PC-3 (cell line): ENCODE measurements at regions not wholly inside any gene's neighbourhood (a gene's known extent, or its start where the extent isn't known, plus 50 kb on each side); places are given as distances from the start of the nearest gene placed in this dataset.

ENCODE experiments used
- ATAC-seq: fragments of 200-7000 bp; cut with Tn5 transposase; 2 replicates; pipeline ENCODE4 v1.9.1; 2020; ENCODE audit warnings: mild to moderate bottlenecking, moderate library complexity
- BruUV-seq: library from RNA; stranded (reverse); fragments of 400-500 nt; replicated peaks from 2 replicates; lab custom pipeline; 2021; lab: Mats Ljungman, UMichigan
- CTCF ChIA-PET: fragments of 300-600 bp; sonication (Branson Sonifier 250); formaldehyde crosslinking; loops from one replicate; lab custom pipeline; 2022; ENCODE audit warnings: antibody characterized with exemption; lab: Charles Lee
- POLR2A ChIA-PET: fragments of 300-600 bp; sonication (Branson Sonifier 250); formaldehyde crosslinking; loops from one replicate; lab custom pipeline; 2022; ENCODE audit warnings: antibody characterized with exemption; ENCODE audit not compliant: unreplicated experiment; lab: Charles Lee
- DNase-seq: peaks from one replicate; pipeline ENCODE4 v3.0.0-alpha.2; 2015
- H2AFZ ChIP-seq: fragments of 300-600 bp; sonication (generic); 2 replicates; pipeline ENCODE4 v1.6.0; 2016; ENCODE audit warnings: antibody characterized with exemption, low read length
- H3F3A ChIP-seq: fragments of 300-600 bp; sonication (generic); one replicate; pipeline ENCODE4 v1.6.0; 2017; ENCODE audit warnings: antibody characterized with exemption, low read length, control low read depth, mild to moderate bottlenecking; ENCODE audit not compliant: unreplicated experiment
- H3K27ac ChIP-seq: fragments of 300-600 bp; sonication (generic); 2 replicates; pipeline ENCODE4 v1.5.1; 2016; ENCODE audit warnings: mild to moderate bottlenecking, low read length
- H3K27me3 ChIP-seq: fragments of 300-600 bp; sonication (generic); 2 replicates; pipeline ENCODE4 v1.6.1; 2016; ENCODE audit warnings: low read length, mixed read lengths
- H3K36me3 ChIP-seq: fragments of 300-600 bp; sonication (generic); 2 replicates; pipeline ENCODE4 v1.6.1; 2016; ENCODE audit warnings: low read depth, mixed run types, low read length, mixed read lengths
- H3K4me1 ChIP-seq: fragments of 300-600 bp; sonication (generic); 2 replicates; pipeline ENCODE4 v1.5.1; 2016; ENCODE audit warnings: low read length; ENCODE audit not compliant: insufficient read depth
- H3K4me2 ChIP-seq: fragments of 300-600 bp; sonication (generic); 2 replicates; pipeline ENCODE4 v1.6.0; 2016; ENCODE audit warnings: low read length
- H3K4me3 ChIP-seq: fragments of 300-600 bp; sonication (generic); 2 replicates; pipeline ENCODE4 v1.5.1; 2016; ENCODE audit warnings: mild to moderate bottlenecking, low read length, mixed read lengths
- H3K79me2 ChIP-seq: fragments of 300-600 bp; sonication (generic); 2 replicates; pipeline ENCODE4 v1.6.1; 2017; ENCODE audit warnings: low read length, mixed read lengths
- H3K9ac ChIP-seq: fragments of 300-600 bp; sonication (generic); 2 replicates; pipeline ENCODE4 v1.6.0; 2016; ENCODE audit warnings: mild to moderate bottlenecking, low read length
- H3K9me2 ChIP-seq: fragments of 300-600 bp; sonication (generic); replicated peaks from 2 replicates; pipeline ENCODE4 v1.6.1; 2016; ENCODE audit warnings: mixed run types, low read length, mixed read lengths
- H3K9me3 ChIP-seq: fragments of 300-600 bp; sonication (generic); 2 replicates; pipeline ENCODE4 v1.6.1; 2016; ENCODE audit warnings: low read length, mixed read lengths
- H4K20me1 ChIP-seq: fragments of 300-600 bp; sonication (generic); 2 replicates; pipeline ENCODE4 v1.6.1; 2016; ENCODE audit warnings: low read length, mixed read lengths
- EZH2 ChIP-seq: fragments of 300-600 bp; sonication (generic); IDR thresholded peaks from one replicate; pipeline ENCODE4 v1.6.1; 2017; ENCODE audit warnings: antibody characterized with exemption, mild to moderate bottlenecking, low read length; ENCODE audit not compliant: unreplicated experiment
- EZH2phosphoT487 ChIP-seq: fragments of 300-600 bp; sonication (generic); IDR thresholded peaks from 2 replicates; pipeline ENCODE4 v1.6.1; 2018; ENCODE audit warnings: mild to moderate bottlenecking, antibody characterized with exemption, low read length, borderline replicate concordance
- intact Hi-C: fragments of 100-400 bp; cut with micrococcal nuclease; formaldehyde crosslinking; loops from 2 replicates; pipeline ENCODE4 v1.9.0; 2023
- TF ChIP-seq, protein P1 (sequence below): fragments of 300-600 bp; sonication (generic); conservative IDR thresholded peaks from 2 replicates; pipeline ENCODE4 v1.5.1; 2017; ENCODE audit warnings: antibody characterized with exemption, low read depth, mild to moderate bottlenecking, low read length

DNA sequence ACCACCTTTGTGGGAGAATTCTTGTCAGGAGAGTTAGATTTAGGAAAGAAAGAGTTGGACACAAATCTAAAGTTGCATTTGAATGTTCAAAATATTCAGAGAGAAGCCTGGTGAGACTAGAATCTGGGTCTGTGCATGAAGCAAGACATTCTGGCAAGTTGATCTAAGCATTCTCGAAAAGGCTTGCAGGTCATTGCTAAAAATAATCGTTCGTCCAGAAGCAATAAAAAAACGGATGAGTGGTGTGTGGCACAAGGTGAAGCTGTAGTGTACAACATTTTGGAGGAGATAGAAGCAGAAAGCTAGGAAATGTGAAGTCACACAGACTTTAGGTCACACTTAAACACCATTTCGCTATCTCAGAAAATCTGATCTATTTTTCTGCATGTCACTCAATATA is 114.9 kb upstream of the IFNGR1 start:
- intact Hi-C loops, result no loop called here
- no peaks in the 10 kb centered on the region for H3F3A ChIP-seq
- TF ChIP-seq, protein P1, sequence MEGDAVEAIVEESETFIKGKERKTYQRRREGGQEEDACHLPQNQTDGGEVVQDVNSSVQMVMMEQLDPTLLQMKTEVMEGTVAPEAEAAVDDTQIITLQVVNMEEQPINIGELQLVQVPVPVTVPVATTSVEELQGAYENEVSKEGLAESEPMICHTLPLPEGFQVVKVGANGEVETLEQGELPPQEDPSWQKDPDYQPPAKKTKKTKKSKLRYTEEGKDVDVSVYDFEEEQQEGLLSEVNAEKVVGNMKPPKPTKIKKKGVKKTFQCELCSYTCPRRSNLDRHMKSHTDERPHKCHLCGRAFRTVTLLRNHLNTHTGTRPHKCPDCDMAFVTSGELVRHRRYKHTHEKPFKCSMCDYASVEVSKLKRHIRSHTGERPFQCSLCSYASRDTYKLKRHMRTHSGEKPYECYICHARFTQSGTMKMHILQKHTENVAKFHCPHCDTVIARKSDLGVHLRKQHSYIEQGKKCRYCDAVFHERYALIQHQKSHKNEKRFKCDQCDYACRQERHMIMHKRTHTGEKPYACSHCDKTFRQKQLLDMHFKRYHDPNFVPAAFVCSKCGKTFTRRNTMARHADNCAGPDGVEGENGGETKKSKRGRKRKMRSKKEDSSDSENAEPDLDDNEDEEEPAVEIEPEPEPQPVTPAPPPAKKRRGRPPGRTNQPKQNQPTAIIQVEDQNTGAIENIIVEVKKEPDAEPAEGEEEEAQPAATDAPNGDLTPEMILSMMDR, result no peak
- no peak for TF ChIP-seq EZH2phosphoT487
- no peak for TF ChIP-seq EZH2
- ChIA-PET POLR2A (no interaction called here), CTCF (no interaction called here)
- H3K4me1 ChIP-seq, result no peaks in the 10 kb centered on the region
- H3K9ac ChIP-seq, result no peak overlapping the region
- H4K20me1 ChIP-seq, result no peaks in the 10 kb centered on the region
- no peak overlapping the region for H3K4me2 ChIP-seq
- ATAC-seq (no peak), DNase-seq (no peak)
- peaks cover 36% of the 10 kb centered on the region for H3K27me3 ChIP-seq
- no peaks in the 10 kb centered on the region for H3K9me3 ChIP-seq
- H3K27ac ChIP-seq, result no peak overlapping the region
- no peak overlapping the region for H2AFZ ChIP-seq
- H3K4me3 ChIP-seq, result no peak overlapping the region
- H3K79me2 ChIP-seq, result no peaks in the 10 kb centered on the region
- no peaks in the 10 kb centered on the region for H3K9me2 ChIP-seq
- BruUV-seq, result no TSS peak
- no peaks in the 10 kb centered on the region for H3K36me3 ChIP-seq

DNA sequence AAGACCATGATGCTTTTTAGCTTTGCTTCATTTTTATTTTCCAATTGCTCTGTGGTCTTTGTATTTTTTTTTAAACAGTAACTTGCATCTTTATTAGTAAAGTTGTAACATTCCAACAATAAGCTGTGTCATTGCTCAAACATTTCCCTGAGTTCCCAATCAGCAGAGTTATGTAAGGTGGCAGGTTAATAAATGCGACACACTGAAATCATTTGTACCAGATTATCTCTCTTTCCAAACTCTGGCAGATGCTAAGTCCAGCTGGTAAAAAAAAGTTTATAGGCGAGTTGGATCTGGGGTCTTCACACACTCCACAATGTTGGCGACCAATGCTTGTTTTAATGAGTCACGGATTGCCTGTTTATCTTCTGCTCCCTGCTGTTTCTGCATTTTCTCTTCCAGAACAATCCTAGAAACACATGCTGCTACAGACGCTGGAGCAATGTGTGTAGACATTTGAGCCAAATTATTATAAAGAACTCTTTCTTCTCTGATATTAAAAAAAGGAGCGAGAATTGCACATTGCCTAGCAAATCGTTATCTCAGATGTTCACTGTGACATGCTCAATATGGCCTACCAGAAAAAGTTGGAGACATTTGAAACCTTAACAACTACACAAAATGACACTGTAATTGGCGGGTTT is 113.6 kb upstream of the IFNGR1 start:
- intact Hi-C loops, result no loop called here
- no peak for ATAC-seq

DNA sequence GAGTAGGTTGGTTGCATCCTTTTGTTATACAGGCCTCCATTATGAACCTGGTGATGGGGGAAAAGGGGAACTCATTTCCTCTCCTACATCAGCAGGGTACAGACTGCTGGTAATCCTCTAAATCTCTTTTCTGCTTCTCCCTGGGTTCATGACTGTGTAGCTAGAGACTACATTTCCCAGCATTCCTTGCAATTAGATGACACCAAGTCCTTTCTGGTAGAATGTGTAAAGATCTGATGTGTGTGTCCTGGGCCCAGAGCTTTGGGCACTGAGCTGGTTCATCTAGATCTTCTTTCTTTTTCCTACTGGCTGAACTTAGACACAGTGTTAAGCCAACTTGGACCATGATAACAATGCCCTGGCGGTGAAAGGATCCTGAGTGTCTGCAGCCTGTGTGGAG is 104.7 kb upstream of the IFNGR1 start:
- Histone ChIP-seq H3K9me3 (no peaks in the 10 kb centered on the region), H3K4me2 (no peak overlapping the region), H3K9ac (no peak overlapping the region), H3K27me3 (no peaks in the 10 kb centered on the region), H3K4me3 (no peak overlapping the region), H4K20me1 (no peaks in the 10 kb centered on the region), H2AFZ (no peak overlapping the region), H3K9me2 (no peaks in the 10 kb centered on the region), H3K4me1 (no peaks in the 10 kb centered on the region), H3K36me3 (no peaks in the 10 kb centered on the region), H3K27ac (no peak overlapping the region), H3K79me2 (no peaks in the 10 kb centered on the region), H3F3A (no peaks in the 10 kb centered on the region)
- TF ChIP-seq, protein P1, result no peak
- TF ChIP-seq EZH2phosphoT487 (no peak), EZH2 (no peak)
- no peak for DNase-seq
- no TSS peak for BruUV-seq
- CTCF ChIA-PET, result no interaction called here
- intact Hi-C loops, result no loop called here
- POLR2A ChIA-PET, result no interaction called here
- ATAC-seq, result no peak

More for the DNA sequence above, 113.6 kb upstream of the IFNGR1 start:
- H3K9me3 ChIP-seq, result no peaks in the 10 kb centered on the region
- no peaks in the 10 kb centered on the region for H4K20me1 ChIP-seq
- no peaks in the 10 kb centered on the region for H3F3A ChIP-seq
- TF ChIP-seq EZH2 (no peak), EZH2phosphoT487 (no peak)
- TF ChIP-seq, protein P1, result no peak
- peaks cover 23% of the 10 kb centered on the region for H3K27me3 ChIP-seq
- no peak overlapping the region for H3K9ac ChIP-seq
- no peak overlapping the region for H3K4me2 ChIP-seq
- DNase-seq, result no peak
- POLR2A ChIA-PET, result no interaction called here
- CTCF ChIA-PET, result no interaction called here
- no peaks in the 10 kb centered on the region for H3K4me1 ChIP-seq
- no peaks in the 10 kb centered on the region for H3K79me2 ChIP-seq
- no peaks in the 10 kb centered on the region for H3K36me3 ChIP-seq
- H3K4me3 ChIP-seq, result no peak overlapping the region
- no TSS peak for BruUV-seq
- no peak overlapping the region for H3K27ac ChIP-seq
- no peak overlapping the region for H2AFZ ChIP-seq
- H3K9me2 ChIP-seq, result no peaks in the 10 kb centered on the region
